GM18507 (cell line): ENCODE measurements at regions not wholly inside any gene's neighbourhood (a gene's known extent, or its start where the extent isn't known, plus 50 kb on each side); places are given as distances from the start of the nearest gene placed in this dataset.

Source experiments
- DNase-seq: peaks from one replicate; pipeline ENCODE4 v3.0.0; 2011; ENCODE audit warnings: low read depth; ENCODE audit not compliant: insufficient read length; ENCODE audit errors: extremely low spot score
- FAIRE-seq: peaks from 2 replicates; lab custom pipeline; 2011; peaks lifted over from hg19 to GRCh38; lab: Jason Lieb, UNC

GRCh38 chr1:87262688-87263087 lies 66.0 kb upstream of the LMO4 start:
- FAIRE-seq (no peak), DNase-seq (no peak)

DNA sequence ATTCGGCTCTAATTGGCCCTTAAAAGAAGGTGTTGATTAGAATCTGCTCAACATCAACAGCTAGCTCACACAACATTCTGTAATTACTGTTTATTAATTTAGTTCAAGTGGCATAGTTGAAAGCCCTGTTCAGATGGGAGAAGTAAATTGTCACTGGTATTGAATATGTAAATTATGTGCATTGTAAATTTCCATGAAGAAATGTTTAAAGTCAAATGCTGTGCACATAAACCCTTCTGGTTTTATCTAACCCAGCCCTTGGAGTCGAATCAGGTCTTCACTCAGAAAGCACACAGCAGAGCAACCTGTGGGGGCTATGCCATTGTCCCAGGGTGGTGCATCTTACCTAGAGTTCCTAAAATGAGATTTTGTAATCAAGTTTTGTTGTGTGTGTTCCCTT lies 65.4 kb upstream of the LMO4 start:
- no peak for FAIRE-seq
- no peak for DNase-seq

DNA sequence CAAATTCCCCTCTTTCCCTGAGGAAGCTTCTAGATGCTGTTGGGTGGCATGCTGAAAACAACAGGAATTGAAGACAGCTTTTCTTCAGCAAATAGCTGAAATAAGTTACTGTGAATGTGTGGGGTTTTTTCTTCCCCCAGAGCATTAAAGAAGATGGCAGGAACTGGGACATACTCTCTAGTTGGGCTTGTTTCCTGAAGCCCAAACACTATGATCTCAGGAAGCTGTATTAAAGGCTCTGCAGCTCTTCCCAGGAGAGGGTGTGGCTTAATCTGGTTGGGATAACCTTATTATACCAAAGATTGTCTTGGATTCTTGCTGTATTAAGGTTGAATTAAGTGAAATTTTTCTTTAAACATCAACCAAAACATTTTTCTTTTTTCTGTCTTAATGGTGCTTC lies 64.9 kb upstream of the LMO4 start:
- no peak for DNase-seq

GRCh38 chr1:87264976-87265375 lies 63.7 kb upstream of the LMO4 start:
- no peak for DNase-seq
- no peak for FAIRE-seq

More for the DNA sequence above, 64.9 kb upstream of the LMO4 start:
- no peak for FAIRE-seq

DNA sequence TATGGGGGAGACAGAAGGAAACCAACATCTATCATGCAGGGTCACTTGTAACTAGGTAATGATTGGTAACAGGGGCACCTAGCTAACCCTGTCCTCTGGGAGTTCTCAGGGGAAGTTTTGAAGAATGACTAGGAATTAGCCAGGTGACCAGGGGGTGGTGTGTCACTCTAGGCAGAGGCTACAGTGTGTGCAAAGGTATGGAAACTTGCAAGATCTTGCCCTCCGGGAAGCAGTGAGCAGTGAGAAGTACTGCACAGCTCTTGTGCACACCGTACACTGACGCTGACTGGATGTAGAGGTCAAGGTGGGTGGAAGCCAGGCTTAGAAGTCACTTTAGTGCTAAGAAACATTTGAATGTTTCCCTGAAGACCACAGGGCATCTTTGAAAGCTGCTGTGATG lies 62.9 kb upstream of the LMO4 start:
- FAIRE-seq = no peak
- no peak for DNase-seq

GRCh38 chr1:87268111-87268510 lies 60.6 kb upstream of the LMO4 start:
- DNase-seq (no peak), FAIRE-seq (no peak)

DNA sequence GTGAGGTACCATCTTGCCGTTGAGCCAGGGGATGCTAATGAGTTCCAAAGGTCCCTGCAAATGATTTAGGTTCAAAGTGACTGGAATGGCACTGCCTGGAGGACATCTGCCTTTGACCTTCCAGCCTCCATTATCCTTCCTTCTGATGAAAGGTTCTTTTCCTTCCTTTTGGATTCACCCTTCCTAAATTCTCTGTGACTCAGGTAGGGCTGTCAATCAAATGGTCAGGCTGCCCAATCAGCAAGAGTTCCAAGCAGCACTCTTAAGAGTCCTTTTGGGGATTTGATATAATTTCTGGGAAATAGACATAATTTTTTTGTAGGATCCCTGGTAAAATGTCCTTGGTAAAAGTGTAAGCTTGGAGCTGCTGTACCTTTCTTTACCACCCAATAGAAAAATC lies 58.8 kb upstream of the LMO4 start:
- FAIRE-seq = no peak

GRCh38 chr1:87273291-87273690 lies 55.4 kb upstream of the LMO4 start:
- FAIRE-seq (no peak), DNase-seq (no peak)

More for the DNA sequence above, 58.8 kb upstream of the LMO4 start:
- DNase-seq = no peak

GRCh38 chr1:87274851-87275250 lies 53.8 kb upstream of the LMO4 start:
- FAIRE-seq = no peak

DNA sequence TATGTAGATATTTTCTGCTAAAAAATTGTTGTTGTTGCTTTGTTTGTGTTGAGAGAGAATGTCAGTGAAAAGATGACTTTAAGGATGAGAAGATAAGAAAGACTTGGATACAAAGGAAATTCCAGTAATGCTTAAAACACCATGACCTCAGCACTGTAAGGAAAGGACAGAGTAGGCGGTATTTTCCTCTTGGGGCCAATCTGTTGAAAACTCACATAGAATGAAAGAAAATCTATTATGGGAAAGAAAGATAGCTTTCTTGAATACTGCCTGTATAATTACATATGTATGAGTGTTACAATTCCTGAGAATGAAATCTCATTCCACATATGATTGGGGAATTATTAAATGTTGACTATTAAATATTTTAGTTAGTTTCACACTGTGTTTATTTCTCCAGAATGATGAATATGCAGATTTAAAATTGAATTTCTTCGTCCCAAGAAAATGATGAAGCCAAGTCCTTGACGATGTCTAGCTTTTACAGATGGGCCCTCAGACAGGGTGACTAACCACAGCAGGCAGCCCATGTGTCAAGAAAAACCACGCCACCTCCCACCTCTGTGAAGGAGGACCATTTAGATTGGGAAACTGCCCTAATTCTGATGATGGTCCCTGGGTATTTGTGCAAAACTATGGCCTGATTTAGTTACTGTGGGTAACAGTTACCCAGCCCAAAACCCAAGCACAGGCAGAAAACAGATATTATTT lies 49.7 kb upstream of the LMO4 start:
- no peak for DNase-seq
- no peak for FAIRE-seq

More at GRCh38 chr1:87274851-87275250, 53.8 kb upstream of the LMO4 start:
- no peak for DNase-seq
